Karpas-422 (cell line): ENCODE measurements at regions not wholly inside any gene's neighbourhood (a gene's known extent, or its start where the extent isn't known, plus 50 kb on each side); places are given as distances from the start of the nearest gene placed in this dataset.

Experiments used
- DNase-seq: peaks from one replicate; pipeline ENCODE4 v3.0.0-alpha.2; 2015
- H2AFZ ChIP-seq: fragments of 200-600 bp; sonication (generic); 2 replicates; pipeline ENCODE4 v1.6.1; 2014; ENCODE audit warnings: antibody characterized with exemption, low read length, mixed read lengths
- H3K27ac ChIP-seq: fragments of 200-600 bp; sonication (generic); 2 replicates; pipeline ENCODE4 v1.5.1; 2014; ENCODE audit warnings: mild to moderate bottlenecking, low read length, moderate library complexity
- H3K27me3 ChIP-seq: fragments of 200-600 bp; sonication (generic); 2 replicates; pipeline ENCODE4 v1.6.1; 2014; ENCODE audit warnings: low read length, mixed read lengths
- H3K36me3 ChIP-seq: fragments of 200-600 bp; sonication (generic); 2 replicates; pipeline ENCODE4 v1.6.1; 2014; ENCODE audit warnings: low read length, mixed read lengths; ENCODE audit not compliant: insufficient read depth
- H3K4me1 ChIP-seq: fragments of 200-600 bp; sonication (generic); 2 replicates; pipeline ENCODE4 v1.6.1; 2014; ENCODE audit warnings: mild to moderate bottlenecking, low read length, mixed read lengths
- H3K4me2 ChIP-seq: fragments of 200-600 bp; sonication (generic); 2 replicates; pipeline ENCODE4 v1.6.1; 2014; ENCODE audit warnings: low read length, low read depth, mild to moderate bottlenecking; ENCODE audit not compliant: poor library complexity, severe bottlenecking
- H3K4me3 ChIP-seq: fragments of 200-600 bp; sonication (generic); 2 replicates; pipeline ENCODE4 v1.5.1; 2014; ENCODE audit warnings: mild to moderate bottlenecking, antibody characterized with exemption, low read length, mixed read lengths
- H3K79me2 ChIP-seq: fragments of 200-600 bp; sonication (generic); 2 replicates; pipeline ENCODE4 v1.6.1; 2014; ENCODE audit warnings: mild to moderate bottlenecking, low read length, mixed read lengths
- H3K9ac ChIP-seq: fragments of 200-600 bp; sonication (generic); 2 replicates; pipeline ENCODE4 v1.6.0; 2014; ENCODE audit warnings: low read length
- H3K9me2 ChIP-seq: fragments of 200-600 bp; sonication (generic), shearing (Covaris generic); replicated peaks from 2 replicates; pipeline ENCODE4 v1.6.0; 2014; ENCODE audit warnings: mild to moderate bottlenecking, low read length, moderate library complexity; ENCODE audit not compliant: insufficient read depth
- H3K9me3 ChIP-seq: fragments of 300-700, 200-600 bp; sonication (generic); 2 replicates; pipeline ENCODE4 v1.6.1; 2014; ENCODE audit warnings: low read length, mixed read lengths
- H4K20me1 ChIP-seq: fragments of 200-600 bp; sonication (generic); 2 replicates; pipeline ENCODE4 v1.6.1; 2014; ENCODE audit warnings: mild to moderate bottlenecking, antibody characterized with exemption, low read length, low read depth; ENCODE audit not compliant: insufficient read depth

DNA sequence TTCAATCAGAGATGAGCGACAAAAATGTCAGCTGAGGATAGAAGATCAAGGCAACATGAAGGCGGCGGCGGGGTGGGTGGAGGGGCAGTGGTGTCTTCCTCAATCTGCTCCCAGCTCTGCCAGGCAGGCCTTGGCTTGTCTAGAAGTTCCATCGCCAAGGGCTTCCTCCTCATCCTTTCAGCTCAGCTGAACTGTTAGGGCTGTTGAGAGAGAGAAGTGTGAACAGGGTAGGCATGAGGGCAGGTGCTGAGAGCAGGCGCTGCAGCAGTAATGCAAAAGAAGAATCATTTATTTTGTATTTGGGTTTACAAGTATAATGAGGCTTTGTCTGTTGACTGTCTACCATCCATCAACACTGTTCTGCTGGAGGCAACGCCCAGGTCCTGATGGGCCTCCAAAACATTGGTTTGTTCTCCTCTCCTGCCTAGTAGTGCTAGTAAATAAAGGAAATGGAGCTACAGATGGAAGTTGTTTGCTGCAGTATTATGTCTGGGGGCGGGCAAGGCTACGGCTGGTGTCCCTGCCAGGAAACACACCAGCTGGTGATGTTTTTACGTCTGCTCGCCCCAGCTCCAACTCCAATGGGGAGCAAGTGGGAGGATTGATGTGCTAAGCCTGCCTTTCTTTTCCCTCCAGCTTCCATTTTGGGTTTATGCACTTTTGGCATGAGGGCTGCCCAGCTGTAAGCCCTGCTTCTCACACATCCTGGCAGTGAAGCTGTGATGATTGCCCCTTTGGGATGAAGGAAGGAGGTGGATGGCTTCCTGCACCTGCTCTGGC is 139.4 kb upstream of the BOD1L1 start:
- Histone ChIP-seq H3K9me2 (no peaks in the 10 kb centered on the region), H3K4me2 (no peak overlapping the region), H3K27me3 (no peaks in the 10 kb centered on the region), H3K27ac (no peak overlapping the region), H3K4me1 (0 out of 2 replicates have a peak, but pooled peaks cover 5% of the 10 kb centered on the region), H3K36me3 (no peaks in the 10 kb centered on the region), H3K9ac (no peak overlapping the region), H3K4me3 (no peak overlapping the region), H3K9me3 (no peaks in the 10 kb centered on the region), H2AFZ (no peak overlapping the region), H4K20me1 (no peaks in the 10 kb centered on the region), H3K79me2 (no peaks in the 10 kb centered on the region)
- DNase-seq: no peak

DNA sequence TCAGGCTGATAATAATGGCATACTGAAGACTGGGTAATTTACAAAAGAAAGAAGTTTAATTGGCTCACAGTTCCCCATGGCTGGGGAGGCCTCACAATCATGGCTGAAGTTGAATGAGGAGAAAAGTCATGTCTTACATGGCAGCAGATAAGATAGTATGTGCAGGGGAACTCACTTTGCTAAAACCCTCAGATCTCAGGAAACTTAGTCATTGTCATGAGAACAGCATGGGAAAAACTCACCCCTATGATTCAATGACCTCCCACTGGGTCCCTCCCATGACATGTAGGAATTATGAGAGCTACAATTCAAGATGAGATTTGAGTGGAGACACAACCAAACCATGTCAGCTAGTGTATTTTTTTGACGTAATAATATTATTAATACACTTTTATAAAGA is 149.8 kb upstream of the BOD1L1 start:
- no peak overlapping the region for H2AFZ ChIP-seq
- no peaks in the 10 kb centered on the region for H3K36me3 ChIP-seq
- H3K4me2 ChIP-seq: no peak overlapping the region
- H3K79me2 ChIP-seq: no peaks in the 10 kb centered on the region
- H3K27ac ChIP-seq: no peak overlapping the region
- no peaks in the 10 kb centered on the region for H3K27me3 ChIP-seq
- H3K4me3 ChIP-seq: no peak overlapping the region
- H3K9me3 ChIP-seq: no peaks in the 10 kb centered on the region
- no peaks in the 10 kb centered on the region for H4K20me1 ChIP-seq
- H3K9ac ChIP-seq: no peak overlapping the region
- no peak for DNase-seq
- H3K9me2 ChIP-seq: no peaks in the 10 kb centered on the region
- H3K4me1 ChIP-seq: no peaks in the 10 kb centered on the region

DNA sequence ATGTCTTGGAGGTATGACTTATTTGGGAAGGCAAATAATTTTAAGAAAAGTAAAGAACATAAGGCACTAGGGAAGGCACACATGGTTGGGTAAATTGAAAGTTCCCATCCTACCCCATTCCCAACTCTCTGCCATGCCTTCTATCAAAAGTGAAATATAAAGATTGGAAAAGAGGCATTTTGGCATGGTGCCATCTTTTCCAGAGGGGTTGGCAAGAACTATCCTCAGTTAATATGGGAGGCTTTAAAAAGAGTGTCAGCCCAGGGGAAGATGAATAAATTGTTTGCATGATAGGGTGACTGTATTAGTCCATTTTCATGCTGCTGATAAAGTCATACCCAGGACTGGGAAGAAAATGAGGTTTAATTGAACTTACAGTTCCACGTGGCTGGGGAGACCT is 150.8 kb upstream of the BOD1L1 start:
- Histone ChIP-seq H3K4me1 (no peaks in the 10 kb centered on the region), H4K20me1 (no peaks in the 10 kb centered on the region), H3K79me2 (no peaks in the 10 kb centered on the region), H3K9ac (no peak overlapping the region), H3K27me3 (no peaks in the 10 kb centered on the region), H3K4me3 (no peak overlapping the region), H3K9me2 (no peaks in the 10 kb centered on the region), H3K27ac (no peak overlapping the region), H2AFZ (no peak overlapping the region), H3K36me3 (no peaks in the 10 kb centered on the region), H3K9me3 (no peaks in the 10 kb centered on the region), H3K4me2 (no peak overlapping the region)
- no peak for DNase-seq

DNA sequence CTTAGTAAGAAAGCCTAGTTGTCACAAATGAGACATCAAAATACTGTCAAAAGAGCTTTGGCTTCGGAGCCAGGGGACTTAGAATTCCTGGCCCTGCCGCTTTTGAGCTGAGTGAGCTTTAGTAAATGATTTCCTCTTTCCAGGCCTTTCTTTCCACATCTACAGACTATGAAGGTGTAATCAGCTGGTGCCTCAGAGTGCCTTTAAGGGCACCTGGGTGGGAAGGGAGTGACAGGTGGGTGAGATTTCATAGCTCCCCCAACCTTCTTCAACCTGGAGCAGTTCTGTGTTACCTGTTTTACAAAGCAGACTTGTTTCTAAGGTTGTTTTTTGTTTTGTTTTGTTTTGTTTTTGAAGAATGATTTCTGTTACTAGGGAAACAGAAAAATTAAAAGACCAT is 154.7 kb upstream of the BOD1L1 start:
- Histone ChIP-seq H3K36me3 (no peaks in the 10 kb centered on the region), H3K4me2 (no peak overlapping the region), H3K4me1 (no peaks in the 10 kb centered on the region), H3K79me2 (no peaks in the 10 kb centered on the region), H4K20me1 (no peaks in the 10 kb centered on the region), H3K27me3 (no peaks in the 10 kb centered on the region), H3K9me3 (no peaks in the 10 kb centered on the region), H3K27ac (no peak overlapping the region), H3K4me3 (no peak overlapping the region), H3K9ac (no peak overlapping the region), H3K9me2 (no peaks in the 10 kb centered on the region), H2AFZ (no peak overlapping the region)
- DNase-seq: no peak

DNA sequence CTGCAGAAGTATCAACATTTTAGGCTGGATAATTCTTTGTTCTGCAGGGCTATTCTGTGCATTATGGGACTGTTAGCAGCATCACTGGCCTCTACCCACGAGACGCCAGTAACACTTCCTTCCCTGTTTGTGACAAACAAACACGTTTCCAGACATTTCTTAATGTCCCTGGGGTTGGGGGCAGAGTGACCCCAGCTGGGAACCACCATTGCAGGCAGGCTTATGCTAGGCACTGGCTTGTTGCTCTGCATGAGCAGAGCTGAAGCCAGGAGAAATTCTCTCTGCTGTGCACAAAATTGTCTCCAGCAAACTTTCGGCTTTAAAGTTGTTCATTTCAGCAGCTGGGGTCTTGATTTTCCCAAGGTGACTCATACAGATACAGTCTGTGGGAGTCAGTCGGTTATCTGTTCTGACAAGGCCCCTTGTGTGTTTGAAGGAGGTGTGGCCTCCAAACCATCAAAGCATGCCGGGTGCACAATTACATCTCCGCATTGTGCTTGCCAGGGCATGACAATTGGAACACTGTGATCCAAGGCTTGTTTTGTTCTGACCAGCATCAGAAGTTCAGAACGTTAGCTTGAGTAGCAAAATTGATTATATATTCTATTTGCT is 156.4 kb upstream of the BOD1L1 start:
- DNase-seq: no peak
- no peaks in the 10 kb centered on the region for H4K20me1 ChIP-seq
- no peaks in the 10 kb centered on the region for H3K36me3 ChIP-seq
- no peak overlapping the region for H3K9ac ChIP-seq
- no peak overlapping the region for H3K27ac ChIP-seq
- no peak overlapping the region for H3K4me2 ChIP-seq
- no peak overlapping the region for H3K4me3 ChIP-seq
- H3K9me2 ChIP-seq: no peaks in the 10 kb centered on the region
- H2AFZ ChIP-seq: no peak overlapping the region
- H3K4me1 ChIP-seq: no peaks in the 10 kb centered on the region
- no peaks in the 10 kb centered on the region for H3K27me3 ChIP-seq
- H3K9me3 ChIP-seq: no peaks in the 10 kb centered on the region
- no peaks in the 10 kb centered on the region for H3K79me2 ChIP-seq

DNA sequence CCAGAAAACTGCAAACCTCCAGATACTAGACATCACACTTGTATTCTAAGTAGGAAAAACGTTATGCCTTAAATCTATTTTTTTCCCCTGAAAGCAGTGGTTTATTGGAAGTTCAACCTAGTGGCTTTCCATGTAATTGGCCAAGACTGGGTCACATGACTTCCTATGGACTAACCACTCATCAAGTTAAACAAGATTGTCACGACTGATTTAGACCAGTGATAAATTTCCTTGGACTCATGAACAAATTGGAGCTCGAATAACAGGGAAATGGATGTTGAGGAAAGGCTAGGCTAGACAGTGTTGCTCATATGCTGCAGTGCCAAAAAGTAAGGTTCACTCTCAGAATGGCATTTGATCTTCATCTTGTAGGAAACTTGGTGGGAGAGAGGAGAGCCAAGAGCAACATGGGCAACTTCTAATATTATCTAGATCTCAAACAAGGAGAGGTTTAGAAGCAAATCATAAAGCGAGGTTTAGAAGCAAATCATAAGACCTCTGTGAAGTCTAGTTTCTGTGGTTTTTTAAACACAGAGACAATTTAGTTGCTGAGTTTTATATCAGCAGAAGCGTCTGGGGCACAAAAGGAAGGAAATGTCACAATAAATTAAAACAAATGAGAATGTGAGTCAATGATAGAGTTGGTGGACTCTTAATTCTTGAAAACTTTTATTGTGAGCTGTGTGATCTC is 165.6 kb upstream of the BOD1L1 start:
- Histone ChIP-seq H3K4me2 (no peak overlapping the region), H3K27ac (no peak overlapping the region), H3K4me1 (no peaks in the 10 kb centered on the region), H3K4me3 (no peak overlapping the region), H3K9ac (no peak overlapping the region), H3K79me2 (no peaks in the 10 kb centered on the region), H4K20me1 (no peaks in the 10 kb centered on the region), H3K9me3 (no peaks in the 10 kb centered on the region), H3K36me3 (no peaks in the 10 kb centered on the region), H3K9me2 (no peaks in the 10 kb centered on the region), H2AFZ (no peak overlapping the region), H3K27me3 (no peaks in the 10 kb centered on the region)
- no peak for DNase-seq

DNA sequence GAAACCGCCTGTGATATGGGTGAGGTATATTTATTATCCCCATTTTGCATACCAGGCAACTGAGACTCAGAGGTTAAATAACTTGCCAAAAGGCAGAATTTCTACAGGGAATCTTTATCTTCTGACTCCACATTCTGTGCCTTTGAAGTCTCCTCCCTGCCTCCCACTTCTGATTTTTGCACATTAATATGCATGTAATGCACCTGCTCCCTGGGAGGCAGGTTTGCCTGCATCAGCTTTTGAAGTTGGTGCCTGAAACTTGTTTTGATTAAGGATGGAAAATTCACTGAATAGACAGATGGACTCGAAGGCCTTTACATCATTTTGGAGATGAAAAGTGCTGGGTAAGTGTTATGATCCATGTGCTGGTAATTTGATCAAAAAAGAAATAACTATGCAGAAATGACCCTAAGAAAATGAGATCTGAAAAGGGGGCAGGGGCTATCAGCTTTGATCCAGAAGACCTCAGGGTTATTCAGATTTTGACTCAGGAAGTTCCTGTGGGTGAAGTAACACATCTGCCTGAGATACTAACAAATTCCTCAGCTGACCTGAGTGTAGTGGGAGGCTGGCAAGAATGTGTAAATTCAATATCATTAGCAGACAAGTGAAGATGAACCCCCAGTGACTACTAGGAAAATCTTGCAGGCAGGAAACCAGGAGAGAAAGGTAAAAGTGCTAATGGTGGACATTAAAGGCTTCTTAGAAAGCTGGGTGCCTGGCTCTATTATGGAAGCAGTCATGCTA is 167.5 kb upstream of the BOD1L1 start:
- H3K9me2 ChIP-seq: no peaks in the 10 kb centered on the region
- no peak for DNase-seq
- no peaks in the 10 kb centered on the region for H3K9me3 ChIP-seq
- no peak overlapping the region for H3K9ac ChIP-seq
- H3K4me2 ChIP-seq: no peak overlapping the region
- no peaks in the 10 kb centered on the region for H3K4me1 ChIP-seq
- H3K36me3 ChIP-seq: no peaks in the 10 kb centered on the region
- H3K4me3 ChIP-seq: no peak overlapping the region
- no peaks in the 10 kb centered on the region for H4K20me1 ChIP-seq
- H3K79me2 ChIP-seq: no peaks in the 10 kb centered on the region
- H3K27ac ChIP-seq: no peak overlapping the region
- H3K27me3 ChIP-seq: no peaks in the 10 kb centered on the region
- no peak overlapping the region for H2AFZ ChIP-seq

DNA sequence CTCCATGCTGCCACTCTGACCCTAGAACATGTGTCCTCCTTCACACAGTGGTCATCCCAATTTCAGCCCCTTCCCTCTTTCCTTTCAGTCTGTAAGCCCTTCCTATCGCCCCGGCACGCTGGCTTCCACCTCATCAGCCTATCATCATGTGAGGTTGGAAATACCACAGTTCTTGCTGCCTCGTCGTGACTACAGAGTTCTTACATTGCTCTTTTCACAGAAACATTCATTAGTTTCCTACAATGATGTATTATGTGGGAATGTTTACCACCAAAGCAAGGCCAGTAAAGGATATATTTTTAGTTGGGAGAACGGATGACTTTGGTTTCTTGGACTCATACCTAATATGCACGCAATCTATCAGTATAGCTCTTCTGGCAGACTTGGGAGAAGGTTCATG is 169.5 kb upstream of the BOD1L1 start:
- Histone ChIP-seq H3K79me2 (no peaks in the 10 kb centered on the region), H3K4me3 (no peak overlapping the region), H3K9ac (no peak overlapping the region), H3K4me1 (no peaks in the 10 kb centered on the region), H3K36me3 (no peaks in the 10 kb centered on the region), H3K4me2 (no peak overlapping the region), H2AFZ (no peak overlapping the region), H4K20me1 (no peaks in the 10 kb centered on the region), H3K9me3 (no peaks in the 10 kb centered on the region), H3K27ac (no peak overlapping the region), H3K27me3 (no peaks in the 10 kb centered on the region), H3K9me2 (no peaks in the 10 kb centered on the region)
- no peak for DNase-seq
